Vagina (tissue), 2 donors: ENCODE measurements at regions not wholly inside any gene's neighbourhood (a gene's known extent, or its start where the extent isn't known, plus 50 kb on each side); places are given as distances from the start of the nearest gene placed in this dataset.

Experiments used
- DNase-seq, 2 donors: peaks; one replicate each; pipeline ENCODE4 v3.0.0-alpha.2; 2017; ENCODE audit errors: extremely low spot score in 2 of 2
- H3K27ac ChIP-seq: fragments of 200-600 bp; sonication (generic); one replicate; pipeline ENCODE4 v1.5.1; 2019
- H3K27me3 ChIP-seq: fragments of 200-600 bp; sonication (generic); one replicate; pipeline ENCODE4 v1.5.1; 2019
- H3K36me3 ChIP-seq, 2 donors: fragments of 200-600 bp; sonication (generic); one replicate each; pipeline ENCODE4 v1.5.1; 2017 to 2019
- H3K4me1 ChIP-seq: fragments of 200-600 bp; sonication (generic); one replicate; pipeline ENCODE4 v1.5.1; 2019
- H3K4me3 ChIP-seq, 2 donors: fragments of 200-600 bp; sonication (generic); 1 replicate in 1 of 2; 2 replicates in 1 of 2; pipeline ENCODE4 v1.5.1; 2016 to 2019
- H3K9me3 ChIP-seq: fragments of 200-600 bp; sonication (generic); one replicate; pipeline ENCODE4 v1.5.1; 2019
- CTCF ChIP-seq, 3 experiments: fragments of 450-650 bp in 2 of 3; fragments of 200-600 bp in 1 of 3; sonication (generic) in 1 of 3; IDR thresholded peaks; one replicate each; pipeline ENCODE4 v1.5.1; 2017 to 2019; ENCODE audit warnings: antibody characterized with exemption in 3 of 3, mild to moderate bottlenecking in 2 of 3, moderate library complexity in 2 of 3
- POLR2A ChIP-seq, 2 donors: fragments of 450-650 bp; IDR thresholded peaks; one replicate each; pipeline ENCODE4 v1.6.1; 2017; ENCODE audit warnings: antibody characterized with exemption in 2 of 2, mild to moderate bottlenecking in 2 of 2, moderate library complexity in 2 of 2
- POLR2AphosphoS5 ChIP-seq, 2 donors: sonication (generic); formaldehyde crosslinking; IDR thresholded peaks; one replicate each; pipeline ENCODE4 v1.9.0; 2017; ENCODE audit warnings: antibody characterized with exemption in 2 of 2, mild to moderate bottlenecking in 2 of 2, low read depth in 1 of 2; ENCODE audit not compliant: insufficient read depth in 1 of 2
- intact Hi-C: fragments of 100-400 bp; cut with DNase I; formaldehyde crosslinking; loops from one replicate; pipeline ENCODE4 v1.15.1; 2023

- Histone ChIP-seq H3K27me3 (no peaks in the 10 kb centered on the region), H3K36me3 (no peaks in the 10 kb centered on the region), H3K4me3 (no peak overlapping the region), H3K27ac (no peak overlapping the region), H3K9me3 (no peaks in the 10 kb centered on the region), H3K4me1 (peaks cover 17% of the 10 kb centered on the region)
- TF ChIP-seq POLR2AphosphoS5 (IDR thresholded peaks at IDR 0.05; ENCODE audit: insufficient read depth in 1 of 2, low read depth in 1 of 2) = no peak
- no peak for DNase-seq
- intact Hi-C loops = no loop called here
These were observed 762.8 kb upstream of the GRAMD2B start for GRCh38 chr5:125660231-125660895.

GRCh38 chr5:125661584-125661983, 761.6 kb upstream of the GRAMD2B start:
- Histone ChIP-seq H3K36me3 (no peaks in the 10 kb centered on the region), H3K27me3 (no peaks in the 10 kb centered on the region), H3K27ac (no peak overlapping the region), H3K9me3 (no peaks in the 10 kb centered on the region), H3K4me3 (no peak overlapping the region), H3K4me1 (peaks cover 17% of the 10 kb centered on the region)
- no peak for DNase-seq
- intact Hi-C loops = no loop called here
- TF ChIP-seq CTCF (IDR thresholded peaks at IDR 0.05) = no peak

- no peaks in the 10 kb centered on the region for H3K9me3 ChIP-seq
- TF ChIP-seq POLR2AphosphoS5 (IDR thresholded peaks at IDR 0.05; ENCODE audit: insufficient read depth in 1 of 2, low read depth in 1 of 2) = no peak
- TF ChIP-seq CTCF (IDR thresholded peaks at IDR 0.05) = no peak
- no peak for TF ChIP-seq POLR2A (IDR thresholded peaks at IDR 0.05)
- H3K27ac ChIP-seq = no peak overlapping the region
- no peaks in the 10 kb centered on the region for H3K4me1 ChIP-seq
- H3K36me3 ChIP-seq = no peaks in the 10 kb centered on the region
- no peak for DNase-seq
- no peaks in the 10 kb centered on the region for H3K27me3 ChIP-seq
- intact Hi-C loops = no loop called here
- H3K4me3 ChIP-seq = no peak overlapping the region
These were observed 754.3 kb upstream of the GRAMD2B start for GRCh38 chr5:125668884-125669283.

GRCh38 chr5:125673359-125673950, 749.8 kb upstream of the GRAMD2B start:
- no peaks in the 10 kb centered on the region for H3K9me3 ChIP-seq
- intact Hi-C loops = no loop called here
- no peaks in the 10 kb centered on the region for H3K27me3 ChIP-seq
- no peak overlapping the region for H3K27ac ChIP-seq
- DNase-seq = no peak
- H3K36me3 ChIP-seq = no peaks in the 10 kb centered on the region
- no peaks in the 10 kb centered on the region for H3K4me1 ChIP-seq
- TF ChIP-seq CTCF (IDR thresholded peaks at IDR 0.05) (no peak), POLR2AphosphoS5 (IDR thresholded peaks at IDR 0.05; ENCODE audit: insufficient read depth in 1 of 2, low read depth in 1 of 2) (no peak), POLR2A (IDR thresholded peaks at IDR 0.05) (no peak)
- no peak overlapping the region for H3K4me3 ChIP-seq

GRCh38 chr5:125679522-125679921, 743.7 kb upstream of the GRAMD2B start:
- Histone ChIP-seq H3K27ac (no peak overlapping the region), H3K9me3 (no peaks in the 10 kb centered on the region), H3K36me3 (no peaks in the 10 kb centered on the region), H3K4me1 (no peaks in the 10 kb centered on the region), H3K4me3 (no peak overlapping the region), H3K27me3 (no peaks in the 10 kb centered on the region)
- TF ChIP-seq POLR2AphosphoS5 (IDR thresholded peaks at IDR 0.05; ENCODE audit: insufficient read depth in 1 of 2, low read depth in 1 of 2) (no peak), CTCF (IDR thresholded peaks at IDR 0.05) (no peak), POLR2A (IDR thresholded peaks at IDR 0.05) (no peak)
- intact Hi-C loops = no loop called here
- no peak for DNase-seq
